ENCODE measurements at regions not wholly inside any gene's neighbourhood (a gene's known extent, or its start where the extent isn't known, plus 50 kb on each side); places are given as distances from the start of the nearest gene placed in this dataset.

- ChIA-PET POLR2A (ENCODE audit: low non-redundant PET) (interaction anchor here (0.6 kb wide), 1 partner anchor 16 kb away, joined by 5 read pairs; no protein-coding TSS in a partner anchor), CTCF (no interaction called here)
- TF ChIP-seq CTCF (conservative IDR thresholded peaks at IDR 0.05; ENCODE audit: low read depth, low read length) (no peak), EZH2 (IDR thresholded peaks at IDR 0.05; ENCODE audit: borderline replicate concordance, low read depth, low read length, poor library complexity, severe bottlenecking) (no peak)
- peak; percentile 66 for DNase-seq (ENCODE audit: low spot score)
- no peaks in the 10 kb centered on the region for H3K9me3 ChIP-seq (ENCODE audit: low read depth, low read length, poor library complexity, severe bottlenecking)
- H3K4me3 ChIP-seq (ENCODE audit: low read depth, low read length, poor library complexity, severe bottlenecking): no peak overlapping the region
- no peaks in the 10 kb centered on the region for H3K36me3 ChIP-seq (ENCODE audit: insufficient read depth, low read length, poor library complexity, severe bottlenecking)
- H3K27me3 ChIP-seq (replicated peaks; ENCODE audit: insufficient read depth, low read depth, low read length, poor library complexity): no peaks in the 10 kb centered on the region
- H3K27ac ChIP-seq (ENCODE audit: low read depth, low read length, poor library complexity, severe bottlenecking): no peak overlapping the region
- no TSS peak for BruUV-seq (replicated peaks)
- intact Hi-C loops (cut with micrococcal nuclease; ENCODE audit: unreplicated experiment): no loop called here
- H3K4me1 ChIP-seq (ENCODE audit: insufficient read depth, low read length, poor library complexity, severe bottlenecking): peaks cover 11% of the 10 kb centered on the region
Measured at GRCh38 chr14:55807053-55807880, 227.3 kb downstream of the KTN1 start.

DNA sequence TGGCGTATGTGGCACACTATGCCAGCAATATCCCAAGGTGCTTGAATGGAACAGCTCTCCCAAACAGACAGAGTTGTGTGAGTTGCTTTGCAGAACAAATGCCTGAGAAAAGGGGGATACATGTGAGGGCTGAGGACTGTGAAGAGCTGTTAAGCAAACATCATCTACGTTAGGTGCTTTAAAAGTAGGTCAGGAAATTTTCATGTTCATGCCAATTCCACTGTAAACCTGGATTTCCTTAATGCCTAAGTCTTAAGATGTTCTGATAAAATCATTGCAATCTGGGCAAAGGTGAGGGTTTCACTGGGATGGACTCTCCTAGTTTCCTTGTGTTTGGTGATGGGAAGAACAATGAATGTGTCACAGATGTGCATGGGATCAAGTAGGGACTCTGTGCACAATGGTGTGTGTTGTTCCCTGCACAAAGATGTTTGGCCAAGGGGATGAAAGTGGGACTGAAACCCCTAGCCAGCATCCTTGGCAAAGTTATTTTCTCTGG, 227.9 kb downstream of the KTN1 start:
- no peak for DNase-seq (ENCODE audit: low spot score)
- Histone ChIP-seq H3K36me3 (ENCODE audit: insufficient read depth, low read length, poor library complexity, severe bottlenecking) (no peaks in the 10 kb centered on the region), H3K27ac (ENCODE audit: low read depth, low read length, poor library complexity, severe bottlenecking) (no peak overlapping the region), H3K4me3 (ENCODE audit: low read depth, low read length, poor library complexity, severe bottlenecking) (no peak overlapping the region), H3K27me3 (replicated peaks; ENCODE audit: insufficient read depth, low read depth, low read length, poor library complexity) (no peaks in the 10 kb centered on the region), H3K9me3 (ENCODE audit: low read depth, low read length, poor library complexity, severe bottlenecking) (no peaks in the 10 kb centered on the region), H3K4me1 (ENCODE audit: insufficient read depth, low read length, poor library complexity, severe bottlenecking) (peaks cover 11% of the 10 kb centered on the region)
- ChIA-PET POLR2A (ENCODE audit: low non-redundant PET) (no interaction called here), CTCF (no interaction called here)
- TF ChIP-seq CTCF (conservative IDR thresholded peaks at IDR 0.05; ENCODE audit: low read depth, low read length): no peak
- no peak for TF ChIP-seq EZH2 (IDR thresholded peaks at IDR 0.05; ENCODE audit: borderline replicate concordance, low read depth, low read length, poor library complexity, severe bottlenecking)
- no TSS peak for BruUV-seq (replicated peaks)
- intact Hi-C loops (cut with micrococcal nuclease; ENCODE audit: unreplicated experiment): no loop called here

GRCh38 chr14:55813630-55814029, 233.6 kb downstream of the KTN1 start:
- H3K4me1 ChIP-seq (ENCODE audit: insufficient read depth, low read length, poor library complexity, severe bottlenecking): no peaks in the 10 kb centered on the region
- no peak overlapping the region for H3K27ac ChIP-seq (ENCODE audit: low read depth, low read length, poor library complexity, severe bottlenecking)
- TF ChIP-seq EZH2 (IDR thresholded peaks at IDR 0.05; ENCODE audit: borderline replicate concordance, low read depth, low read length, poor library complexity, severe bottlenecking) (no peak), CTCF (conservative IDR thresholded peaks at IDR 0.05; ENCODE audit: low read depth, low read length) (no peak)
- H3K4me3 ChIP-seq (ENCODE audit: low read depth, low read length, poor library complexity, severe bottlenecking): no peak overlapping the region
- no peaks in the 10 kb centered on the region for H3K27me3 ChIP-seq (replicated peaks; ENCODE audit: insufficient read depth, low read depth, low read length, poor library complexity)
- H3K36me3 ChIP-seq (ENCODE audit: insufficient read depth, low read length, poor library complexity, severe bottlenecking): no peaks in the 10 kb centered on the region
- no peak for DNase-seq (ENCODE audit: low spot score)
- POLR2A ChIA-PET (ENCODE audit: low non-redundant PET): no interaction called here
- intact Hi-C loops (cut with micrococcal nuclease; ENCODE audit: unreplicated experiment): no loop called here
- no TSS peak for BruUV-seq (replicated peaks)
- CTCF ChIA-PET: no interaction called here
- no peaks in the 10 kb centered on the region for H3K9me3 ChIP-seq (ENCODE audit: low read depth, low read length, poor library complexity, severe bottlenecking)
